Ectodermal cell (in vitro differentiated cells): ENCODE measurements at regions not wholly inside any gene's neighbourhood (a gene's known extent, or its start where the extent isn't known, plus 50 kb on each side); places are given as distances from the start of the nearest gene placed in this dataset.

Experiments used
- H3K27ac ChIP-seq: 2 replicates; pipeline ENCODE4 v1.7.0; 2013; ENCODE audit warnings: mild to moderate bottlenecking, low read depth, low read length; ENCODE audit not compliant: insufficient read depth, poor library complexity, severe bottlenecking
- H3K27me3 ChIP-seq: 2 replicates; pipeline ENCODE4 v1.7.0; 2013; ENCODE audit warnings: mild to moderate bottlenecking, low read length; ENCODE audit not compliant: insufficient read depth, control insufficient read depth, poor library complexity, severe bottlenecking
- H3K36me3 ChIP-seq: one replicate; pipeline ENCODE4 v1.7.0; 2013; ENCODE audit warnings: low read length; ENCODE audit not compliant: control insufficient read depth, insufficient read depth
- H3K4me1 ChIP-seq: one replicate; pipeline ENCODE4 v1.7.0; 2013; ENCODE audit warnings: low read length; ENCODE audit not compliant: control insufficient read depth, insufficient read depth
- H3K4me3 ChIP-seq: 2 replicates; pipeline ENCODE4 v1.7.0; 2013; ENCODE audit warnings: low read depth, low read length, control low read depth; ENCODE audit not compliant: insufficient read depth
- H3K9me3 ChIP-seq: 2 replicates; pipeline ENCODE4 v1.7.0; 2013; ENCODE audit warnings: mild to moderate bottlenecking, low read length, moderate library complexity; ENCODE audit not compliant: control insufficient read depth
- WGBS, 2 experiments: methylation state at CpG; one replicate each; pipeline ENCODE4 v1.1.7; 2013; ENCODE audit warnings: missing lambda C conversion rate in 2 of 2; 5-methylcytosine and 5-hydroxymethylcytosine counted together

GRCh38 chr14:71541973-71542690 is 390.1 kb upstream of the RGS6 start:
- no peak overlapping the region for H3K27ac ChIP-seq
- H3K27me3 ChIP-seq: no peaks in the 10 kb centered on the region
- no peaks in the 10 kb centered on the region for H3K36me3 ChIP-seq
- no peaks in the 10 kb centered on the region for H3K4me1 ChIP-seq
- H3K4me3 ChIP-seq: no peak overlapping the region
- WGBS, 2 experiments: 82 to 85% methylated on average over 5 of the region's 5 CpGs
- H3K9me3 ChIP-seq: no peaks in the 10 kb centered on the region

- Histone ChIP-seq H3K9me3 (no peaks in the 10 kb centered on the region), H3K36me3 (no peaks in the 10 kb centered on the region), H3K27ac (no peak overlapping the region), H3K4me1 (no peaks in the 10 kb centered on the region), H3K4me3 (no peak overlapping the region), H3K27me3 (no peaks in the 10 kb centered on the region)
- 97 to 99% methylated on average over 6 of the region's 6 CpGs for WGBS, 2 experiments
These were observed 382.7 kb upstream of the RGS6 start for GRCh38 chr14:71549421-71550050.

- Histone ChIP-seq H3K9me3 (no peaks in the 10 kb centered on the region), H3K27ac (no peak overlapping the region), H3K36me3 (no peaks in the 10 kb centered on the region), H3K4me1 (no peaks in the 10 kb centered on the region), H3K27me3 (no peaks in the 10 kb centered on the region), H3K4me3 (no peak overlapping the region)
- 93 to 94% methylated on average over 2 of the region's 2 CpGs for WGBS, 2 experiments
These were observed 381.9 kb upstream of the RGS6 start for GRCh38 chr14:71550367-71550766.

GRCh38 chr14:71551291-71551950 is 380.8 kb upstream of the RGS6 start:
- H3K4me1 ChIP-seq: no peaks in the 10 kb centered on the region
- H3K9me3 ChIP-seq: no peaks in the 10 kb centered on the region
- H3K4me3 ChIP-seq: no peak overlapping the region
- H3K27me3 ChIP-seq: no peaks in the 10 kb centered on the region
- H3K36me3 ChIP-seq: no peaks in the 10 kb centered on the region
- WGBS, 2 experiments: 91 to 92% methylated on average over 2 of the region's 2 CpGs
- H3K27ac ChIP-seq: no peak overlapping the region

- H3K36me3 ChIP-seq: no peaks in the 10 kb centered on the region
These were observed 379.4 kb upstream of the RGS6 start for GRCh38 chr14:71552809-71553208.

GRCh38 chr14:71553779-71554178 is 378.4 kb upstream of the RGS6 start:
- Histone ChIP-seq H3K36me3 (no peaks in the 10 kb centered on the region), H3K27ac (no peak overlapping the region), H3K27me3 (no peaks in the 10 kb centered on the region), H3K4me1 (no peaks in the 10 kb centered on the region), H3K4me3 (no peak overlapping the region), H3K9me3 (no peaks in the 10 kb centered on the region)
- WGBS, 2 experiments: 91 to 95% methylated on average over 2 to 3 of the region's 3 CpGs

More at GRCh38 chr14:71552809-71553208, 379.4 kb upstream of the RGS6 start:
- H3K9me3 ChIP-seq: no peaks in the 10 kb centered on the region
- WGBS, 2 experiments: 93 to 96% methylated on average over 5 of the region's 5 CpGs
- H3K4me3 ChIP-seq: no peak overlapping the region
- H3K27me3 ChIP-seq: no peaks in the 10 kb centered on the region
- no peaks in the 10 kb centered on the region for H3K4me1 ChIP-seq
- H3K27ac ChIP-seq: no peak overlapping the region

GRCh38 chr14:71554323-71554722 is 377.9 kb upstream of the RGS6 start:
- H3K36me3 ChIP-seq: no peaks in the 10 kb centered on the region
- no peak overlapping the region for H3K4me3 ChIP-seq
- WGBS, 2 experiments: 70 to 82% methylated on average over 1 of the region's 2 CpGs
- H3K9me3 ChIP-seq: no peaks in the 10 kb centered on the region
- no peaks in the 10 kb centered on the region for H3K27me3 ChIP-seq
- no peaks in the 10 kb centered on the region for H3K4me1 ChIP-seq
- no peak overlapping the region for H3K27ac ChIP-seq

GRCh38 chr14:71554959-71555612 is 377.1 kb upstream of the RGS6 start:
- H3K9me3 ChIP-seq: no peaks in the 10 kb centered on the region
- WGBS, 2 experiments: 84 to 94% methylated on average over 2 of the region's 2 CpGs
- no peaks in the 10 kb centered on the region for H3K36me3 ChIP-seq
- H3K27ac ChIP-seq: no peak overlapping the region
- no peaks in the 10 kb centered on the region for H3K27me3 ChIP-seq
- H3K4me1 ChIP-seq: no peaks in the 10 kb centered on the region
- no peak overlapping the region for H3K4me3 ChIP-seq

GRCh38 chr14:71555654-71556559 is 376.3 kb upstream of the RGS6 start:
- Histone ChIP-seq H3K4me1 (no peaks in the 10 kb centered on the region), H3K27ac (no peak overlapping the region), H3K36me3 (no peaks in the 10 kb centered on the region), H3K9me3 (no peaks in the 10 kb centered on the region), H3K27me3 (no peaks in the 10 kb centered on the region), H3K4me3 (no peak overlapping the region)
- WGBS, 2 experiments: 82 to 83% methylated on average over 4 to 5 of the region's 5 CpGs
